HEK293 (cell line): ENCODE measurements at regions not wholly inside any gene's neighbourhood (a gene's known extent, or its start where the extent isn't known, plus 50 kb on each side); places are given as distances from the start of the nearest gene placed in this dataset.

ENCODE experiments used
- CTCF ChIA-PET: fragments of 350-600 bp; formaldehyde crosslinking; extraction: SDS; loops from one replicate; lab custom pipeline; 2021; ENCODE audit warnings: antibody characterized with exemption; lab: Yijun Ruan, JAX
- POLR2A ChIA-PET: fragments of 300-600 bp; formaldehyde crosslinking; extraction: SDS; loops from one replicate; lab custom pipeline; 2020; ENCODE audit warnings: antibody characterized with exemption, inconsistent platforms; lab: Yijun Ruan, JAX
- H3K27ac ChIP-seq: fragments of 200-500 bp; sonication (Bioruptor generic); 2 replicates; pipeline ENCODE4 v1.5.1; 2014; ENCODE audit warnings: low read depth, low read length, control low read depth, inconsistent platforms; ENCODE audit errors: extremely low read depth
- H3K36me3 ChIP-seq, 2 experiments: fragments of 200-500 bp in 1 of 2; sonication (Bioruptor generic) in 1 of 2; 1 replicate in 1 of 2; 2 replicates in 1 of 2; pipeline ENCODE4 v1.5.1; 2014 to 2017; ENCODE audit warnings: inconsistent platforms in 2 of 2, low read length in 2 of 2; ENCODE audit not compliant: control insufficient read depth in 2 of 2, insufficient read depth in 1 of 2
- H3K4me1 ChIP-seq: fragments of 200-500 bp; sonication (Bioruptor generic); 2 replicates; pipeline ENCODE4 v1.5.1; 2014; ENCODE audit warnings: mild to moderate bottlenecking, low read length, inconsistent platforms; ENCODE audit not compliant: control insufficient read depth, insufficient read depth
- H3K4me3 ChIP-seq: 2 replicates; pipeline ENCODE4 v1.5.1; 2011; ENCODE audit warnings: low read depth, mild to moderate bottlenecking, control low read depth, low read length, moderate library complexity
- H3K9me3 ChIP-seq: fragments of 200-500 bp; sonication (Bioruptor generic); 2 replicates; pipeline ENCODE4 v1.5.1; 2014; ENCODE audit warnings: low read depth, low read length, inconsistent platforms; ENCODE audit not compliant: control insufficient read depth, insufficient read depth
- GFI1B ChIP-seq: fragments of 450-650 bp; formaldehyde crosslinking; IDR thresholded peaks from 2 replicates; pipeline ENCODE4 v1.5.1; 2016; ENCODE audit warnings: missing biosample characterization, missing genetic modification characterization
- GLI4 ChIP-seq: fragments of 450-650 bp; formaldehyde crosslinking; IDR thresholded peaks from 2 replicates; pipeline ENCODE4 v1.5.1; 2016; ENCODE audit warnings: missing biosample characterization, missing genetic modification characterization
- IKZF3 ChIP-seq: fragments of 450-650 bp; IDR thresholded peaks from 2 replicates; pipeline ENCODE4 v1.5.0; 2018; ENCODE audit warnings: missing biosample characterization, mild to moderate bottlenecking, missing genetic modification characterization, moderate library complexity
- KLF1 ChIP-seq: fragments of 450-650 bp; formaldehyde crosslinking; IDR thresholded peaks from 2 replicates; pipeline ENCODE4 v1.5.1; 2016; ENCODE audit warnings: missing biosample characterization, missing genetic modification characterization
- KLF8 ChIP-seq: fragments of 450-650 bp; formaldehyde crosslinking; IDR thresholded peaks from 2 replicates; pipeline ENCODE4 v1.5.1; 2016; ENCODE audit warnings: missing biosample characterization, missing genetic modification characterization
- MYNN ChIP-seq: fragments of 450-650 bp; formaldehyde crosslinking; IDR thresholded peaks from 2 replicates; pipeline ENCODE4 v1.5.1; 2016; ENCODE audit warnings: missing biosample characterization, missing genetic modification characterization, borderline replicate concordance
- PRDM1 ChIP-seq: fragments of 450-650 bp; formaldehyde crosslinking; IDR thresholded peaks from 2 replicates; pipeline ENCODE4; 2016; ENCODE audit warnings: missing biosample characterization, missing genetic modification characterization
- PRDM2 ChIP-seq: fragments of 450-650 bp; formaldehyde crosslinking; IDR thresholded peaks from 2 replicates; pipeline ENCODE4 v1.5.1; 2016; ENCODE audit warnings: missing biosample characterization, missing genetic modification characterization, borderline replicate concordance
- SCRT2 ChIP-seq: fragments of 450-650 bp; formaldehyde crosslinking; IDR thresholded peaks from 2 replicates; pipeline ENCODE4 v1.5.1; 2016; ENCODE audit warnings: missing biosample characterization, missing genetic modification characterization
- ZBTB1 ChIP-seq: fragments of 450-650 bp; formaldehyde crosslinking; IDR thresholded peaks from 2 replicates; pipeline ENCODE4 v1.5.1; 2016; ENCODE audit warnings: missing biosample characterization, missing genetic modification characterization
- ZFP37 ChIP-seq: fragments of 450-650 bp; formaldehyde crosslinking; IDR thresholded peaks from 2 replicates; pipeline ENCODE4 v1.5.1; 2016; ENCODE audit warnings: missing biosample characterization, missing genetic modification characterization
- ZFP69B ChIP-seq: fragments of 450-650 bp; formaldehyde crosslinking; IDR thresholded peaks from 2 replicates; pipeline ENCODE4 v1.5.1; 2016; ENCODE audit warnings: missing biosample characterization, missing genetic modification characterization
- ZNF10 ChIP-seq: fragments of 450-650 bp; formaldehyde crosslinking; IDR thresholded peaks from 2 replicates; pipeline ENCODE4 v1.5.1; 2017; ENCODE audit warnings: missing biosample characterization, missing genetic modification characterization
- ZNF121 ChIP-seq: fragments of 450-650 bp; formaldehyde crosslinking; IDR thresholded peaks from 2 replicates; pipeline ENCODE4 v1.5.1; 2016; ENCODE audit warnings: missing biosample characterization, missing genetic modification characterization
- ZNF157 ChIP-seq: fragments of 450-650 bp; formaldehyde crosslinking; IDR thresholded peaks from 2 replicates; pipeline ENCODE4 v1.5.1; 2016; ENCODE audit warnings: missing biosample characterization, missing genetic modification characterization
- ZNF174 ChIP-seq: fragments of 450-650 bp; formaldehyde crosslinking; IDR thresholded peaks from 2 replicates; pipeline ENCODE4 v1.5.0; 2017; ENCODE audit warnings: missing biosample characterization, mild to moderate bottlenecking, missing genetic modification characterization
- ZNF211 ChIP-seq: fragments of 450-650 bp; formaldehyde crosslinking; IDR thresholded peaks from 2 replicates; pipeline ENCODE4 v1.5.1; 2016; ENCODE audit warnings: low read depth, missing biosample characterization, missing genetic modification characterization
- ZNF24 ChIP-seq: fragments of 450-650 bp; formaldehyde crosslinking; IDR thresholded peaks from 2 replicates; pipeline ENCODE4 v1.5.1; 2016; ENCODE audit warnings: missing biosample characterization, missing genetic modification characterization
- ZNF292 ChIP-seq: fragments of 450-650 bp; formaldehyde crosslinking; IDR thresholded peaks from 2 replicates; pipeline ENCODE4 v1.5.1; 2016; ENCODE audit warnings: low read depth, missing biosample characterization, missing genetic modification characterization, borderline replicate concordance
- ZNF501 ChIP-seq: fragments of 450-650 bp; formaldehyde crosslinking; IDR thresholded peaks from 2 replicates; pipeline ENCODE4 v1.5.1; 2016; ENCODE audit warnings: missing biosample characterization, missing genetic modification characterization
- ZNF623 ChIP-seq: fragments of 450-650 bp; formaldehyde crosslinking; IDR thresholded peaks from 2 replicates; pipeline ENCODE4 v1.5.1; 2016; ENCODE audit warnings: missing biosample characterization, missing genetic modification characterization

GRCh38 chr16:51876601-51876875 is 670.4 kb downstream of the TOX3 start:
- TF ChIP-seq ZBTB1 (tag by site-specific recombination) (no peak), ZNF157 (tag by site-specific recombination) (no peak), ZNF292 (tag by site-specific recombination) (no peak), GLI4 (tag by site-specific recombination) (no peak), ZNF623 (no peak), KLF8 (tag by site-specific recombination) (no peak), MYNN (tag by site-specific recombination) (no peak), IKZF3 (tag by site-specific recombination) (no peak), GFI1B (tag by site-specific recombination) (no peak)
- Histone ChIP-seq H3K4me1 (no peaks in the 10 kb centered on the region), H3K27ac (no peak overlapping the region), H3K36me3 (no peaks in the 10 kb centered on the region), H3K4me3 (no peak overlapping the region), H3K9me3 (no peaks in the 10 kb centered on the region)
- ChIA-PET POLR2A (no interaction called here), CTCF (no interaction called here)

- Histone ChIP-seq H3K4me1 (no peaks in the 10 kb centered on the region), H3K4me3 (no peak overlapping the region), H3K9me3 (no peaks in the 10 kb centered on the region), H3K36me3 (no peaks in the 10 kb centered on the region), H3K27ac (no peak overlapping the region)
- ChIA-PET POLR2A (no interaction called here), CTCF (no interaction called here)
- TF ChIP-seq PRDM1 (tag by site-specific recombination) (no peak), ZFP69B (tag by site-specific recombination) (no peak), PRDM2 (tag by site-specific recombination) (no peak), ZNF10 (tag by site-specific recombination) (no peak), ZNF121 (tag by site-specific recombination) (no peak), SCRT2 (tag by site-specific recombination) (no peak), ZFP37 (tag by site-specific recombination) (no peak), ZNF211 (tag by site-specific recombination) (no peak), ZNF174 (tag by site-specific recombination) (no peak), ZNF501 (tag by site-specific recombination) (no peak), ZNF24 (tag by site-specific recombination) (no peak), KLF1 (tag by site-specific recombination) (no peak)
Measured at GRCh38 chr16:51875834-51876600, 670.9 kb downstream of the TOX3 start.
